ENCODE measurements at regions not wholly inside any gene's neighbourhood (a gene's known extent, or its start where the extent isn't known, plus 50 kb on each side); places are given as distances from the start of the nearest gene placed in this dataset.

DNA sequence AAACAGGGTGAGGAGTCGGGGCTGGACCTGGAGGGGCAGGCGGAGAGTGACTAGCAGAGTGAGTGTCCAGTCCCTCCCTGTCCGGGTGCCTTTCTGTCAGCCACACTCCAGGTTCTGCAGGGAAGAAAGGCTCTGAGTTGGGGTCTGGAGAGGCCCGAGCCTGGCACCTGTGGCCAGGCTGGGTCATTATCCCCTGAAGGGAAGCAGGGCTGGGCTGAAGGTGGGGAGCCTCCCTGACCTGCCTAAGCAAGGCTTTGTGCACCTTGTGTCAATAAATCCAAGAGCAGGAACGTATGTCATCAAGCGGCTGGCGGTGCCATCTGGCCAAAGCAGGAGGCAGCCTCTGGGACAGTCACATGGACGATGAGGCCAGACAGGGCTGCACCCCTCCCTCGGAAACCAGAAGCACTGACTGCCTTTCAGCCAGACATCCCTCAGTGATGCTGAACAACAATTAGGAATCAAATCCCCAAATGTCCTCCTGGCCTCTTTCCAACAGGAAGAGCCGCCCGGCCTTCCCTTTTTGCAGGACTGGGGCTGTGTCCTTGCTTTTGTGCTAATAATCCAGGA lies 73.9 kb upstream of the FGF3 start:
- TF ChIP-seq EZH2 (IDR thresholded peaks at IDR 0.05; ENCODE audit: borderline replicate concordance, low read depth, low read length, poor library complexity, severe bottlenecking) = no peak
- TF ChIP-seq, protein P1, sequence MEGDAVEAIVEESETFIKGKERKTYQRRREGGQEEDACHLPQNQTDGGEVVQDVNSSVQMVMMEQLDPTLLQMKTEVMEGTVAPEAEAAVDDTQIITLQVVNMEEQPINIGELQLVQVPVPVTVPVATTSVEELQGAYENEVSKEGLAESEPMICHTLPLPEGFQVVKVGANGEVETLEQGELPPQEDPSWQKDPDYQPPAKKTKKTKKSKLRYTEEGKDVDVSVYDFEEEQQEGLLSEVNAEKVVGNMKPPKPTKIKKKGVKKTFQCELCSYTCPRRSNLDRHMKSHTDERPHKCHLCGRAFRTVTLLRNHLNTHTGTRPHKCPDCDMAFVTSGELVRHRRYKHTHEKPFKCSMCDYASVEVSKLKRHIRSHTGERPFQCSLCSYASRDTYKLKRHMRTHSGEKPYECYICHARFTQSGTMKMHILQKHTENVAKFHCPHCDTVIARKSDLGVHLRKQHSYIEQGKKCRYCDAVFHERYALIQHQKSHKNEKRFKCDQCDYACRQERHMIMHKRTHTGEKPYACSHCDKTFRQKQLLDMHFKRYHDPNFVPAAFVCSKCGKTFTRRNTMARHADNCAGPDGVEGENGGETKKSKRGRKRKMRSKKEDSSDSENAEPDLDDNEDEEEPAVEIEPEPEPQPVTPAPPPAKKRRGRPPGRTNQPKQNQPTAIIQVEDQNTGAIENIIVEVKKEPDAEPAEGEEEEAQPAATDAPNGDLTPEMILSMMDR (conservative IDR thresholded peaks at IDR 0.05; ENCODE audit: low read depth, low read length) = no peak; the same call in 1 of the 2 replicates

Data from A673 (cell line).